NCI-H524 (cell line): ENCODE measurements at regions not wholly inside any gene's neighbourhood (a gene's known extent, or its start where the extent isn't known, plus 50 kb on each side); places are given as distances from the start of the nearest gene placed in this dataset.

Source experiments
- DNase-seq, 2 experiments: peaks; one replicate each; lab custom pipeline; 2025; lab: John Stamatoyannopoulos, UW

GRCh38 chr1:47703156-47703825 is 265.4 kb downstream of the FOXD2 start:
- no peak for DNase-seq

GRCh38 chr1:47703981-47704596 is 266.2 kb downstream of the FOXD2 start:
- peak in 1 of 2 experiments; percentile 13 for DNase-seq

- DNase-seq, result peak in 1 of 2 experiments; percentile 18
Observed at GRCh38 chr1:47705517-47706130, 267.8 kb downstream of the FOXD2 start.

- DNase-seq, result no peak
Observed at GRCh38 chr1:47707503-47707902, 269.7 kb downstream of the FOXD2 start.

GRCh38 chr1:47708019-47708535 is 270.2 kb downstream of the FOXD2 start:
- no peak for DNase-seq

- no peak for DNase-seq
Observed at GRCh38 chr1:47708658-47709018, 270.8 kb downstream of the FOXD2 start.

GRCh38 chr1:47709019-47709871 is 271.4 kb downstream of the FOXD2 start:
- peak; percentile 13 to 68 for DNase-seq

GRCh38 chr1:47709872-47710231 is 272.0 kb downstream of the FOXD2 start:
- no peak for DNase-seq

- peak in 1 of 2 experiments; percentile 50 for DNase-seq
Observed at GRCh38 chr1:47710329-47711071, 272.7 kb downstream of the FOXD2 start.
